H9 (cell line): ENCODE measurements at regions not wholly inside any gene's neighbourhood (a gene's known extent, or its start where the extent isn't known, plus 50 kb on each side); places are given as distances from the start of the nearest gene placed in this dataset.

ENCODE experiments used
- DNase-seq: peaks from one replicate; pipeline ENCODE4 v3.0.0-alpha.2; 2017
- H2AFZ ChIP-seq: one replicate; pipeline ENCODE4 v1.6.1; 2013; ENCODE audit warnings: mild to moderate bottlenecking, low read length, control low read depth, moderate library complexity
- H2AK5ac ChIP-seq: 2 replicates; pipeline ENCODE4 v1.6.1; 2013; ENCODE audit warnings: low read length, control low read depth, mixed read lengths; ENCODE audit not compliant: insufficient read length
- H2BK120ac ChIP-seq: one replicate; pipeline ENCODE4 v1.6.1; 2013; ENCODE audit warnings: low read depth, mild to moderate bottlenecking, low read length, control low read depth, inconsistent platforms; ENCODE audit not compliant: poor library complexity, severe bottlenecking
- H2BK12ac ChIP-seq: 2 replicates; pipeline ENCODE4 v1.6.1; 2013; ENCODE audit warnings: low read length, control low read depth, mixed read lengths, low read depth; ENCODE audit not compliant: insufficient read length
- H2BK15ac ChIP-seq: 2 replicates; pipeline ENCODE4 v1.6.1; 2013; ENCODE audit warnings: low read depth, low read length, control low read depth
- H2BK20ac ChIP-seq: one replicate; pipeline ENCODE4 v1.6.1; 2013; ENCODE audit warnings: low read depth, mild to moderate bottlenecking, low read length, control low read depth, inconsistent platforms; ENCODE audit not compliant: poor library complexity, severe bottlenecking
- H2BK5ac ChIP-seq: 2 replicates; pipeline ENCODE4 v1.6.1; 2013; ENCODE audit warnings: low read length, control low read depth, mixed read lengths; ENCODE audit not compliant: insufficient read length
- H3K14ac ChIP-seq: 2 replicates; pipeline ENCODE4 v1.6.1; 2013; ENCODE audit warnings: low read length, control low read depth; ENCODE audit not compliant: insufficient read depth
- H3K18ac ChIP-seq: 2 replicates; pipeline ENCODE4 v1.6.1; 2013; ENCODE audit warnings: low read depth, mild to moderate bottlenecking, mixed read lengths, low read length, control low read depth; ENCODE audit not compliant: insufficient read length
- H3K23ac ChIP-seq: 2 replicates; pipeline ENCODE4 v1.6.1; 2013; ENCODE audit warnings: low read length, control low read depth, mixed read lengths, low read depth; ENCODE audit not compliant: insufficient read length
- H3K23me2 ChIP-seq: 2 replicates; pipeline ENCODE4 v1.6.1; 2013; ENCODE audit warnings: low read depth, mild to moderate bottlenecking, mixed read lengths, low read length, control low read depth; ENCODE audit not compliant: insufficient read length, poor library complexity, severe bottlenecking
- H3K27ac ChIP-seq: 2 replicates; pipeline ENCODE4 v1.5.1; 2013; ENCODE audit warnings: low read length, control low read depth, mixed read lengths, low read depth; ENCODE audit not compliant: insufficient read length
- H3K27me3 ChIP-seq: 2 replicates; pipeline ENCODE4 v1.6.1; 2013; ENCODE audit warnings: low read length, control low read depth, inconsistent platforms; ENCODE audit not compliant: insufficient read depth
- H3K4ac ChIP-seq: 2 replicates; pipeline ENCODE4 v1.6.1; 2013; ENCODE audit warnings: low read depth, mild to moderate bottlenecking, control low read depth, inconsistent platforms, low read length, moderate library complexity
- H3K4me1 ChIP-seq: 2 replicates; pipeline ENCODE4 v1.6.1; 2013; ENCODE audit warnings: low read length, control low read depth, inconsistent platforms; ENCODE audit not compliant: insufficient read depth
- H3K4me2 ChIP-seq: 2 replicates; pipeline ENCODE4 v1.6.1; 2013; ENCODE audit warnings: low read length, control low read depth, mixed read lengths; ENCODE audit not compliant: insufficient read length, insufficient read depth
- H3K56ac ChIP-seq: 2 replicates; pipeline ENCODE4 v1.6.1; 2013; ENCODE audit warnings: low read depth, mild to moderate bottlenecking, mixed read lengths, low read length, control low read depth; ENCODE audit not compliant: insufficient read length
- H3K79me1 ChIP-seq: 2 replicates; pipeline ENCODE4 v1.6.1; 2013; ENCODE audit warnings: low read depth, mild to moderate bottlenecking, moderate library complexity, low read length, control low read depth, inconsistent platforms; ENCODE audit not compliant: insufficient read depth, poor library complexity, severe bottlenecking
- H3K79me2 ChIP-seq: 2 replicates; pipeline ENCODE4 v1.6.1; 2013; ENCODE audit warnings: low read length, control low read depth, inconsistent platforms; ENCODE audit not compliant: insufficient read depth
- H3K9ac ChIP-seq: 2 replicates; pipeline ENCODE4 v1.6.1; 2013; ENCODE audit warnings: low read length, control low read depth, mixed read lengths; ENCODE audit not compliant: insufficient read length; ENCODE audit errors: extremely low read depth
- H3K9me3 ChIP-seq: one replicate; pipeline ENCODE4 v1.6.1; 2013; ENCODE audit warnings: low read depth, low read length, inconsistent platforms; ENCODE audit not compliant: control insufficient read depth
- H3T11ph ChIP-seq: one replicate; pipeline ENCODE4 v1.6.1; 2013; ENCODE audit warnings: mild to moderate bottlenecking, low read length, control low read depth, inconsistent platforms
- H4K20me1 ChIP-seq: one replicate; pipeline ENCODE4 v1.6.1; 2013; ENCODE audit not compliant: control insufficient read depth, insufficient read length, insufficient read depth
- H4K5ac ChIP-seq: 2 replicates; pipeline ENCODE4 v1.6.1; 2013; ENCODE audit warnings: low read depth, mild to moderate bottlenecking, mixed read lengths, low read length, control low read depth; ENCODE audit not compliant: insufficient read length
- H4K8ac ChIP-seq: replicated peaks from 2 replicates; pipeline ENCODE4 v1.6.1; 2013; ENCODE audit warnings: low read length, control low read depth, mixed read lengths, low read depth; ENCODE audit not compliant: insufficient read length
- H4K91ac ChIP-seq: 2 replicates; pipeline ENCODE4 v1.6.1; 2013; ENCODE audit warnings: low read depth, mild to moderate bottlenecking, moderate library complexity, mixed read lengths, low read length, control low read depth; ENCODE audit not compliant: insufficient read length
- H3K27ac Mint-ChIP-seq, 3 experiments: 2 replicates in 2 of 3; 3 replicates in 1 of 3; pipeline ENCODE4 v1.8.0; 2020 to 2021; ENCODE audit warnings: mixed read lengths in 3 of 3, mild to moderate bottlenecking in 1 of 3, moderate library complexity in 1 of 3
- H3K27me3 Mint-ChIP-seq: 2 replicates; pipeline ENCODE4 v1.8.0; 2021; ENCODE audit warnings: low read depth, mild to moderate bottlenecking, moderate library complexity, mixed read lengths
- H3K36me3 Mint-ChIP-seq, 3 experiments: 2 replicates in 2 of 3; 3 replicates in 1 of 3; pipeline ENCODE4 v1.8.0; 2020 to 2021; ENCODE audit warnings: low read depth in 3 of 3, mixed read lengths in 3 of 3; ENCODE audit not compliant: insufficient read depth in 1 of 3
- H3K4me1 Mint-ChIP-seq, 2 experiments: 2 replicates each; pipeline ENCODE4 v1.8.0; 2020; ENCODE audit warnings: mixed read lengths in 2 of 2
- H3K4me3 Mint-ChIP-seq, 2 experiments: 2 replicates in 1 of 2; 3 replicates in 1 of 2; pipeline ENCODE4 v1.8.0; 2020 to 2021; ENCODE audit warnings: mild to moderate bottlenecking in 2 of 2, mixed read lengths in 2 of 2, moderate library complexity in 1 of 2
- H3K9me3 Mint-ChIP-seq, 2 experiments: 2 replicates in 1 of 2; 3 replicates in 1 of 2; pipeline ENCODE4 v1.8.0; 2020; ENCODE audit warnings: mild to moderate bottlenecking in 2 of 2, mixed read lengths in 2 of 2, moderate library complexity in 1 of 2
- CTCF ChIP-seq: fragments of 200-600 bp; sonication (generic); conservative IDR thresholded peaks from 3 replicates; pipeline ENCODE4 v1.8.0; 2021; ENCODE audit warnings: antibody characterized with exemption, mild to moderate bottlenecking
- WGBS: extraction: QIAGEN DNeasy Blood & Tissue Kit; methylation state at CpG from one replicate; pipeline ENCODE4 v1.1.7; 2013; ENCODE audit warnings: missing lambda C conversion rate, low lambda C conversion rate, mixed read lengths; ENCODE audit not compliant: insufficient read length; ENCODE audit errors: extremely low coverage; 5-methylcytosine and 5-hydroxymethylcytosine counted together

DNA sequence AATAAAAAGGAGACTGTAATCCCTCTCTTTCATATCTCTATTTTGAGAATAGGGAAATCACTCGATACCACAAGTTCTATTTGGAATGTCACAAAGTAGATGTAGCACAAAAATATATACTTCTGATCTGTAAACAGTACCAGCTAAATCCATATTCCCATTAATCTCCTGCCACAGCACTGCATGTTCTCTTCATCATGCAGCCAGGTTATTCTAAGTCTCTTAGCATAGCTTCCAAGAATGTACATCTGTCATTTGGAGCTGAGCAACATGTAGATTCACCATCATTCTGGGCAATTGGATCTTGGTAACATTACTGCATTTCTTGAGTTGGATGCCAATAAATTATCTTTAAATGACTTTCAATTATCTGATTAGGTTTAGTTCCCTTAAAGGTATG, 1874.5 kb downstream of the MRPL39 start:
- Histone ChIP-seq H3K4me1 (no peaks in the 10 kb centered on the region), H3K9me3 (no peaks in the 10 kb centered on the region), H2AFZ (no peak overlapping the region), H3K14ac (no peak overlapping the region), H2BK5ac (no peak overlapping the region), H3K27ac (no peak overlapping the region), H4K5ac (no peak overlapping the region), H4K91ac (no peak overlapping the region), H4K20me1 (no peaks in the 10 kb centered on the region), H3K79me2 (no peaks in the 10 kb centered on the region), H3K23ac (no peak overlapping the region), H2BK120ac (no peak overlapping the region), H2BK20ac (no peak overlapping the region), H2AK5ac (no peak overlapping the region), H2BK12ac (no peak overlapping the region), H3K18ac (no peak overlapping the region), H3K79me1 (no peaks in the 10 kb centered on the region), H3T11ph (no peak overlapping the region), H3K23me2 (no peaks in the 10 kb centered on the region), H3K4me2 (no peak overlapping the region), H3K9ac (no peak overlapping the region), H3K56ac (no peak overlapping the region), H3K27me3 (no peaks in the 10 kb centered on the region), H3K4ac (no peak overlapping the region), H2BK15ac (no peak overlapping the region), H4K8ac (no peak overlapping the region)
- peaks cover 0 to 2% (median 0%) of the 10 kb centered on the region in 3 experiments; a peak in 1 of 7 replicates for H3K36me3 Mint-ChIP-seq
- H3K9me3 Mint-ChIP-seq: peaks cover 23 to 54% of the 10 kb centered on the region in 2 experiments
- WGBS: no CpG with 5 or more reads among the region's 1 CpG
- H3K27me3 Mint-ChIP-seq: no peaks in the 10 kb centered on the region
- no peak overlapping the region for H3K27ac Mint-ChIP-seq
- H3K4me1 Mint-ChIP-seq: no peaks in the 10 kb centered on the region
- H3K4me3 Mint-ChIP-seq: no peak overlapping the region
- no peak for TF ChIP-seq CTCF
- DNase-seq: no peak
